NCI-H1105 (cell line): ENCODE measurements at regions not wholly inside any gene's neighbourhood (a gene's known extent, or its start where the extent isn't known, plus 50 kb on each side); places are given as distances from the start of the nearest gene placed in this dataset.

Experiments used
- DNase-seq: peaks from one replicate; lab custom pipeline; 2025; lab: John Stamatoyannopoulos, UW

DNA sequence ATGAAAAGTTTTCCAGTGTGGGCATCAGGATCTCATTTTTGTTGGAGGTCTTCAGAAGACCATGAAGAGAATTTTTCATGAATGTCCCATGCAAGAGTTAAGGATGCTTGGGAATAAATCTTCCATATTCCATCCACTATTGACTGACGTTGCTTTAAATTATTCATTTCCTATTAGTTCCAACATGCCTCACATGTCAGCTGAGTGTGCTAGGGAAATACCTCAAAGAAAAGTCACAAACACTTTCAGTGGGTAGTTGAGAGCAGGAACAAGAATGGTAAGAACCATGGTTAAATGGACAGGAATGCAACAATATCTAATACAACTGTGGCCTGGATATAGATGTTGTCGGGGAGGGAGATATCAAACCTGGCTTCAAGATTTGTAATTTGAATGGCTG lies 610.1 kb downstream of the TECRL start:
- no peak for DNase-seq

DNA sequence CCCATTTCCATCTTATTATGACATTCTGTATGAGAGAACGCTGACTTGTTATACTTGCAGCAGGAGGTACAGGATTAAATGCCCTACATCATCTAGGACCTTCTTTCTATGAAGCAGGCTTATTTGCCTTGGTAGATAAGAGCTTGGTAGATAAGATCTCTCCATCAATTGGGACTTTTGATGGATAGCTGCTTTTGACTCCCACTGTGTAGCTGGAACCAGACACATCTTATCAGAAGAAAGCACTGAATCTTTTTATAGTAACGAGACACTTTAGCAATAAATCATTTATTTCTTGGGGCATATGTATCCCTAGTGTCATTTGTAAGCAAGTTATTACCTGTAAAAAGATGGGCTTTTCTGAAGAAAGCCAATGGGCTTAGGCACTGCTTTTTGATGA lies 613.9 kb downstream of the TECRL start:
- no peak for DNase-seq

DNA sequence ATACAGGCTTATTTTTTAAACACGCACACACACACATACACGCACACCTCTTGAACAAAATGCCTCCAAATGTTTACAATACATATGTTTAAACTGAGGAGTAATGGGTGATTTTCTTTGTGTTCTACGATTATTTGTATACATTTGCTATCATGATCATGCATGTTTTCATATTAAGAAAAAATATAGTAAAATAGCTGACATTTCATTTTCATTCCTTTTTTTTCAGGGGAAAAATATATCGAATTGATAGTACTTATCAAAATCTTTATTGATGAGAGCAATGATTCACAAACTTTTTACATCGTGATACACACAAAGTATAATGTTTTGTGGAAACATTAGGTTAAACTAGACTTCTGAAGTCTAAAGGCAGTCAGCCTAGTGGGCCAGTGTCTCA lies 618.9 kb downstream of the TECRL start:
- DNase-seq, result no peak

DNA sequence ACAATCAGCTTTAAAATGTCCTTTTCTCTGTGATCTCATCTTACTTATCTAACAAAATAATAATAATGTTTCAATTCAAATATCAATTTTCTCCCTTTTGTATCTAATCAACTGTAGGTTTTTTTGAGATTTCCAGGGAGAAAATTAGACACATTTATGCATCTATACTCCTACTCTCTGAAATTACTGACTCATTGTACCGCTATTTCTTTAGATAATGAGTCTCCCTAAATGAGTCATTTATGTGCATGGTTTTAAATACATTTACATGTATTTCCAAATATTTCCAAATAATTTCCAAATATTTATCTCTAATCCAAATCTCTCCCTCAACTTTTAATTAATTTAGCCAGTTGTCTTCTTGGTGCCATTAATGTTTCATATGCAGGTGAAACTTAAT lies 621.0 kb downstream of the TECRL start:
- DNase-seq, result no peak

DNA sequence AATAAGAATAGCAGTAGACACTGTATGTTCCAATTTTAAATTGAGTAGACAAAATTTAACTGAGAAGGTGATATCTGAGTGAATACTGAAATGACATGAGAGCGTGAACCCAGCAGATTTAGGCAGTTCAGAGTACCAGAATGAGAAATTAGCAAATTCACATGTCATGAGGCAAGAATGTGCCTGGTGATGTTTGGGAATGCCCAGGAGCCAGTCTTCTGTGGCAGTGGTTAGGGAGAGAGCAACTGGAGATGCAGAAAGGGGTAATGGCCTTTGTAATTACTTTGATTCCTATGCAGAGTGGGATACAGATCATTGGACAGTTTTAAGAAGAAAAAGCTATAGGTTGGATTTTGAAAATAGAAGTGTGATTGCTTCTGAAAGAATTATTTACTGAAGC lies 621.9 kb downstream of the TECRL start:
- DNase-seq, result no peak

DNA sequence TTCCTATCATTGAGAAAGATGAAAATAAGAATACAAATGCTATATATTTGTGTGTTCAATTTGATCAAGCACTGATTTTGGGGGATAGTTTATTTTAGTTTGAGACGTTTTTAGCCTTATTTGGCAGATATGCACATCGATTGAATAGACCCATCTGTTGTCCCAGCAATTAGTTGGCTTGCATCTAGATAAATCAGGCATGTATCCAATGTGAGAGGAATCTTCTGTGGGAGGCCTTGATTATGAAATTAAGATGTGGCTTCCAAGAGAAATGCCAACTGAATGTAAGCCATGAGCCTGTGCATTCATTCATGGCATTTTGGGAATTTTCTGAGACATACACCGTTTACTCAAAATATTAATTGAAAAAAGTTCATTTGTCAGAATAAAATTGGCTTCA lies 623.1 kb downstream of the TECRL start:
- DNase-seq, result no peak

DNA sequence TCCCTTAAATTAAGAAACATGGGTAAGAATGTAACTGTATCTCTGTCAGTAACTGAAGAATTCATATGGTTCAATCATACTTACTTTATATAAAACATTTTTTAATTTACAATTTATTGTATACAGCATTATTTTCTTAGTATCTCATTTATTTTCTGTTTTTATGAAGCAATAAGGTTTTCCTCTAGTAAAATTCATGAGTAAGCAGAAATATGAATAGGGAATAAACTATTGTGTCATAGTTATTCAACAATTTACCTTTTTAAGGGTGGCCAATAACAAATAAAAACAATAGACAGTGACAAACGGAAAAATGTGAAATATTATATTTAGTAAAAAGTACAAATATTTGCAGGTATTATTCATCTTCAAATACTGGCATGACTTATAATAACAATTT lies 624.4 kb downstream of the TECRL start:
- no peak for DNase-seq

DNA sequence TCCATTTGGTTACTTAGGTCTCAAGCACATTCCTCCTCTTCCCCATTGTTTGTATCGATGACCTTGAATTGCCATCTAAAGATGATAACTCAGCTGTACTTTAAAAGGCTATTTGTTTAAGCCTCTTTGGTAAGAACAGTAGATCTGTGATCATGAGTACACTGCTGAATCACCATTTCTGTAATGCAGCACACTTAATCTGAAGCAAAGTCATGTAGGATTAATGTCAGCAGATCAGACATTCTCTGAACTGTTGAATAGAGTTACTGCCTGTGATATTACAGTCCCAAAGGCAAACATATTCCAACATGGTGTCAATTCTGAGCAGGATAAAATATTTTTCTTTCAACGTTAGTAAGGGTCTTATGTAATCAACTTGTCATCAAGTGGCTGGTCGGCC lies 631.6 kb downstream of the TECRL start:
- no peak for DNase-seq

DNA sequence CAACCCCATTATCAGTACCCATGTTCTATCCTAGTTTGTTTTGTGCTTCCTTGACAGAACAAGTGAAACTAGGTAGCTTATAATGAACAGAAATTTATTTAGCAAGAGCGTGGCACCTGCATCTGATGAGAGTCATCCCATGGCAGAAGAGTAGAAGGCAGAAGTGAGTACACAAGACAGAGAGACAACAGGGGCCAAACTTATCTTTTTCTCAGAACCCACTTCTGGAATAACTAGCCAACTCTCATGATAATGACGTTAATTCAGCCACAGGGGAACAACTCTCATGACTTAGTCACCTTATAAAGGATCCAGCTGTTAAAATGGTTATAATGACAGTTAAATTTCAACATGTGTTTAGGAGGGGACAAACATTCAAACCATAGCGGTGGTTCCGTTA lies 644.9 kb downstream of the TECRL start:
- no peak for DNase-seq

DNA sequence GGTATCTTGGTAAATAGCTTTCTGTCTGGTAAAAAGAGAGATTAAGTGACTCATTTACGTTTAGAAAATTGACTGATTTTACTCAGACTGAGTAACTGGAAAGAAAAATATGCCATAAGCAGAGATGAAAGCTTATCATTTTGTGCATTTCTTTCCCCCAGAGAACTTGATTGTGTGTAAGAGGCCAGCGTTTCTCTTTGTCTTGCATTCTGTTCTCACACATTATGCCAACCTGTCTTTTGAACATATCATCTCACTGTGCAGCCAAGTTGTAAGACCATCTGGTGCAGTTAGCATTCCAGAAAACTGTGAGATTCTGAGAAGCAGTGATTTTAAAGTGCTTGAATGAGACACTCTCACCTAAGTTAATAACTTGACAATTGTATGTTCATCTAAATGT lies 651.3 kb downstream of the TECRL start:
- no peak for DNase-seq

DNA sequence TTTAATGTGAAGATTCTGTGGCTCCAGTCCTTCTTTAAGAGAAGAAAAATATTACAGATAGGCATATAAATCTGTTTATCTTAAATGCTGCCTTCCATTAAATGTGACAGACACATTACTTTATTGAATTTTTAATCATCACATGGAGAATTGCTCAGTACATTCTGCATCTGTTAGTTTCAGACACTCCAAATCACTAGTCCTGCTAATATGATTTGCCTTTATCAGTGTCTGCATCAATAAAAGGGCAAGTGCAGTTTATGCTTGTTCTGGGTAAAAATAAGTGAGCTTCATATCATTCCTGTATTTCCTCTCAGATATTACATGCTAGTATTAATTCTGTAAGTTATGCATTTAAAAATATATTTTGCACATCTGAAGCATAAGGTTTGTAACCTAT lies 666.4 kb downstream of the TECRL start:
- no peak for DNase-seq

DNA sequence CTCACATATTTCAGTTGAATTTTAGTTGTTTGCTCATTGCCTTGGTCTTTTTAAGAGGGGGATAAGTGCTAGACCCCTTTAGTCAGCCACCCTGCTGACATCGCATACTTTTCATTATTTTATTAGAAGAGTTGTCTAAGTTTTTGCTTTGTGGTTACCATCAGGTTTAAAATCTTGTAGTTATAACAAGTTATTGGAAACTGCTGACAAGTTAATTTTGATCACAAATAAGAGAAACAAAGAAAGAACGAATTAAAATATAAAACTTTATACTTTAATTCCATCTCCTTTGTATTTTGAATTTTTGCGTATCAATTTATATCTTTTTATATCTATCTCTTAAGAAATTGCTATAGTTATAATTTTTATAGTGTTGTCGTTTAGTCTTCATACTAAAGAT lies 679.7 kb downstream of the TECRL start:
- no peak for DNase-seq

DNA sequence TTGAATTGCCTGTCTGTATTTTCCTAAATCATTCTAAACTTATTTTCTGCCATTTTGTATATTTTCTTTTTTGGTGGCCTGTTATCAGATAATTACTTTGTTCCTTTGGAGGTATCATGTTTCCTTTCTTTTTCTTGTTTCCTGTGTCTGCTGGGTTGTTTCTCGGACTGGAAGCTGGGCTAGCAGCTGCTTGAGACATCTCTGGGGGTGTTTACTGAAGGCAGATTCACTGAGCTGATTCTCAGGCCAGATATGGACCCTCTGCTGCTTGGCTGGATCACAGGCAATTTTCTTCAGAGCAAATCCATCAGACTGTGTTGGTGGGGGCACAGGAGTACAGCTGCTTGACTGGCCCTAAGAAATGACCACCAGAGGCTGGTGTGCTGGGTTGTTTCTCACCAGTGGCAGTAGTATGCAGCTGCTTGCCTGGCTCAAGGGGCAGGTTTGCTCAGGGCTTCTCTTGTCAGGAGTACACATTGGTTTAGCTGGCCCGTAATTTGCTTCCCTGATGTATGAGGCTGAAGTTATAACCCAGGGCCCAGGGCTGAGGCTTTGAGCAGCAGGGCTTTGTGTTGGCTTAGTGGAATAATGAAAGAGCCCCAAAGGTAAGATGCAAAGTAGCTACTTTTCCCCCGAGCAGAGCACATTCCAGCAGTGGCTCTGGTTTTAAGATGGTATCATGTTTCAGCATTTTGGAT lies 680.6 kb downstream of the TECRL start:
- DNase-seq, result no peak

DNA sequence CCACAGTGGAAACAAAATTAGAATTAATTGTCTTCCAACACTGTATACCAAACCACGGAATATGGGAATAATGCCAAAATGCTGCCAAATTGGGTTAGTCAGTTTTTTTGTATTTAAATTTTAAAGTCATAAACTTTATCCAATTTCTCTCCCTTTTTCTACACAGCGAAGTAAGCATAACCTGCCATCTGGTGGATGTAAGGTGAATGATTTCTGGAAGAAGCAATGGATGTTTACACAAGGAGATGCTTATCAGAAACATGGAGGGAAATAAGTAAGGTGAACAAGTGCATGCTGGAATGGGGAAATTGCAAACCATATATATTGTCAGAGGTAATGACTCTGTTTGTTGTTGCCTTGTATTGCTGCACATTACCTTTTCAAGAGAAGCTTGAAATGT lies 691.9 kb downstream of the TECRL start:
- DNase-seq, result no peak

DNA sequence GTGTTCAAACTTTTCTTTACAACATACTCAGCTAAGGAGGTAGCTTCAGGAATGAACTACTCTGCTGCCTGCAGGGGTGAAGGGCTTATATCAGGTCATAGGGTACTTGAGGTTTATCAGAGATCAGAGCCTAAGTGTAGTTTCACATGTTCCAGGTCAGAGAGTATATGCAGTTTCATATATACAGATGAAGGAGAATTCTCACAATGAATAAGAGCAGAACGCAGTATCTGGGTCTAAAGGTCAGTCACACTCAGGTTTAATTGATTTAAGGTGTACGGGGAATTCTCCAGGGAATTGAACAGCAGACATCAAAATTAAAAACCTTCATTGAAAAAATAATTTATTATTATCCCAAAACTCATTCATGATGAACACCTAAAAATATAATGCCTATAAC lies 700.6 kb downstream of the TECRL start:
- no peak for DNase-seq

DNA sequence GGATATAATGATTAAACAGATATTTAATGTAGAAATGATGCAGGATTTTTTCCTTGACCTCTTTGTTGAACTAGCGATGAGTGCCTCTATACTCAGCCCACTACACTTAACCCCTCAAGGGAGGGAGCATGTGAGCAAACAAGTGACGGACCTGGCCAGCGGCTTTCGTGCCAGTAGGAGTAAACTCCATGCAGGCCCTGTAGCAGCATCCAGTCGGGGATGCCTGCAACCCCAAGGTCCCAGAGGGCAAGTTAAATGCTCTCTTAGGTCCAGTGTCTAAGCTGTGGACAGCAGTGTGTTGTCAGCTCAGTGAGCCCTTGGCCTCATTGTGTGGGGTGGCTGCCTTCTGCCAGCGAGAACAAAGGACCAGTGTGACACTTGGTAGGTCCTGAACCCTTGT lies 708.7 kb downstream of the TECRL start:
- DNase-seq, result no peak

DNA sequence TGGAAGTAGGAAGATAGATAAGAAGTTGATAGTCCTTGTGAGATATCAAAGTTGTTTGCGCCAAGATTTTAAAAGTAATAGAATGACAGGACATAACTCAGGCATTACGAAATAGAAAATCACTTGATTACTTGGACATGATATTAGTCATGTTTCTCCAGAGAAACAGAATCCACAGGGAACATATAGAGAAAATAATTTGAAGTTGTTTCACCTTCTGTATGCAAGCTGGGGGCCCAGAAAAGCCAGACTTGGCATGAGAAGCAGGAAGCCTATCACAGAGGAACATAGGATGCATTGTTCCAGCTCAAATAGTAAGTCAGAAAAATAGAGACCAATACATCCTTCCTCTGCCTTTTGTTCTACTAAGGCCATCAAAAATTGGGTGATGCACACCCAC lies 715.9 kb downstream of the TECRL start:
- DNase-seq, result no peak

DNA sequence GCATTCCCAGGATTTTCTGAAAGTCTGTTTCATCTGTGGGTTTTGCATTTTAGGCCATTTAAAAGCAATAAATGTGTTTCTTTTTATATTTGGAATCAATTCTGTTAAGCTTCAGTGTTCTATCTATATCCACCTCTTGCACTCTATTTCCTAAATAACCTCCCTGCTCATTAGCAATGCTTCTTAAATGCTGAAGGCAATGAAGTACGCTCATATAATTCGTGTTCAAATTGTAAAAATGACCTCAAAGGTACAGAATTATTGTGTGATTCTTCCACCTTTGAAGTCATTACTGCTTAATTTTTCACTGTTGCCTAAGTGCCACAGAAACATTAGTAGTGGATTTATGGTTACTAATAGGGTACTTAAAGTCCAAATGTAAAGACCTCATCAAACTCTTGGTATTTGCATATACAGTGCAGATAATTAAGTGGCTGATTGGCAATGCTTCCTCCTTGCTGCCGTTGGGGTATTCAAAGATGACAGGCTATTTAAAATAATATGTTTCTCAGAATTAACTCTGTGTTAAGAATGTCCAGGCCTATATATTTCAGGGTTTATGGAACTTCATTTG lies 730.8 kb downstream of the TECRL start:
- DNase-seq, result no peak

DNA sequence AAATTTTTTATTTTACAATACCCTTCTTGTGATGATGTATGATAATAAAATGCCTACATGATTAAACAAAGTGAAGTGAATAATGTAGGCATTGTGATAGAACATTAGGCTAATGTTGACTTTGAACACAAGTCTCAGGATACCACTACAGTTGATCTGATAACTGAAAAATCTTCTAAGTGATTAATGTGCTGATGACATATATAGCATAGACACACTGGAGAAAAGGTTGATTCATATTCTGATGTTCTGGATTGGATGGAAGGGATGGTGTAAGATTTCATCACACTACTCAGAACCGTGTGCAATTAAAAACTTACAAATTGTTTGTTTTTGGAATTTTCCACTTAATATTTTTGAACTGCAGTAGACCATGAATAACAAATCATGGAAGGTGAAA lies 738.5 kb downstream of the TECRL start:
- DNase-seq, result no peak

DNA sequence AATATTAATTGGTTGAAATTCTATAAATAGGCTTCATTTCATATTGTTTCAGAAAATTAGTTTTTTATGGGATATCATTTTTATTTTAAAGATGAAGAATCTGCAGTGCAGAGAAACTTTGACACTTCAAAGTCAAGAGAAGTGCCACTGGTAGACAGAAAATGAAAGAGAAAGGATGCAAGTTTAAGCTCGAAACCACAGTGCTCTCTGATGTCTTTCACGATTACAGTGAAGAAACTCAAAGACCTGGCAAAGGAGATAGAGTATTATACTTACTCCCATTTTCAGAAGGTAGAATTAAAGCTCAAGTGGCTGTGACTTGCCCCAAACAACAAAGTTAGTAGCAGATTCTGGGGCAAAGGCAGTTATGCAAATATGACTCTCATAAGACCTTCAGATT lies 745.4 kb downstream of the TECRL start:
- no peak for DNase-seq

DNA sequence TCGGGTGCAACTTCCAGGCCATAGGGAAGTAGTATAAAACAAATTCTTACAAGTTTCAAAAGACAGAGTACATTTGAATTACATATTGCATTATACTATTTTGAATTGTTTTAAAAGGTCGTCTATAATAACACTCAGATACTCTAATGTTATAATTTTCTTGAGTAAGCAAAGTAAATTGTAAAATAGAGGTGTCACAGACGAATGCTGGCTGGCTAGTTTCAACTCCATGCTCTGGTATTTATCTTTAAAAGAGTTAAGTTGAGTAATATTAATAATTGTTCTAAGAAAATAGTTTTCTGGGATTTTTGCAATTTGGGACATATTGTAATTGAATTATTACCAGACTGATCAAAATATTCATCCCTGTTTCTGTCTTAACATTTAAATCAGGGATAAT lies 764.9 kb downstream of the TECRL start:
- DNase-seq, result no peak

DNA sequence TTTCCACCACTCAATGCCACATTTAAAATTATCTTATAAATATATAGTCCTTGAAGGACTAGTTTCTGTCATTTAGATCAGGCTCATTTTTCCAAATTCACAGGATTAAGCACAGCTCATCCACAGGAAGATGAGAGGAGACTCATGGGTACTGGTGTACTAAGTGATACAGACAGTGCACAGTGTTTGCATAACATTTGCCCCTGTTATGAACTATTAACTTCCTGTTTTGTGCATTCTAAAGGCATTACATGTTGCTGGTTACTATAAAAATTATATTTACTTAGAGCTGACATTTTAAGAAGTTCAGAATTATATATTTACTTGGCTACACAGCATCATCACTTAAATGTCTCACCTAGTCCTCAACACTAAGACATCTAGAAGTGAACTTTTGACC lies 772.0 kb downstream of the TECRL start:
- DNase-seq, result no peak

DNA sequence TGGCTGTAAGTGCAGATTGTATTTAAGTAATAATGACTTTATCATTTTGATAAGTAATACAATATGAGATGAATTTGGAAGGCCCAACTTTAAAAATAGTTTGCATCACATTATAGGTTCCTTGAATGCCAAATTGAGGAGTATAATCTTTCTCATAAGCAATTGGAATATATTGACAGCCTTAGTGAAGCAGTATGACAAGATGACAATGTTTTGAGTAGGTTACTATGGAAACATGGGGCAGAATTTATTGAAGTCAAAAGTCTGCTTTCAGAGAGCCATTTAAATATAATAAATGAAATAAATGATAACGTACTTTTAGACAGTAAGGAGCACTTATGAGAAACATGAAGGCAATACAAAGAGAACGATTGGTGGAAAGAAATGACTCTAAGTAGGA lies 776.4 kb downstream of the TECRL start:
- no peak for DNase-seq

DNA sequence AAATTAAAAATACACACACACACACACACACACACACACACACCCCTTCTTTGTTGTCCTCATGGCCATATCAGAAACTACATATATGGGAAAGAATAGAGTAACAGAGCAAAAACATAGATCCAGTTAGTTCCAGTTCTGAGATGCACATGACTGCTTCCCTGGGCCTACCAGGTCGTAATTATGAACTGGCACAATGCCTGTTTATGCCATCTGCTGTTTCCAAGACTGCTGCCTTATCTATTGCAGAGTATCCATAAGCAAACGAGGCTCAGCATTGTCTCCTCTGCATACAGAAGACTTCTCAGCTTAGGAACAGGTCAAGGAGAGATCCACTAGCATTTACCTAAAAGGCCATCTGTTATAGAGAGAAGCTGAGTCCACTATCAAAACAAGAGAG lies 789.0 kb downstream of the TECRL start:
- DNase-seq, result peak; percentile 71
